Vagina (tissue), 2 donors: ENCODE measurements at regions not wholly inside any gene's neighbourhood (a gene's known extent, or its start where the extent isn't known, plus 50 kb on each side); places are given as distances from the start of the nearest gene placed in this dataset.

Source experiments
- CTCF ChIP-seq, 3 experiments: fragments of 450-650 bp in 2 of 3; fragments of 200-600 bp in 1 of 3; sonication (generic) in 1 of 3; IDR thresholded peaks; one replicate each; pipeline ENCODE4 v1.5.1; 2017 to 2019; ENCODE audit warnings: antibody characterized with exemption in 3 of 3, mild to moderate bottlenecking in 2 of 3, moderate library complexity in 2 of 3
- POLR2AphosphoS5 ChIP-seq, 2 donors: sonication (generic); formaldehyde crosslinking; IDR thresholded peaks; one replicate each; pipeline ENCODE4 v1.9.0; 2017; ENCODE audit warnings: antibody characterized with exemption in 2 of 2, mild to moderate bottlenecking in 2 of 2, low read depth in 1 of 2; ENCODE audit not compliant: insufficient read depth in 1 of 2

DNA sequence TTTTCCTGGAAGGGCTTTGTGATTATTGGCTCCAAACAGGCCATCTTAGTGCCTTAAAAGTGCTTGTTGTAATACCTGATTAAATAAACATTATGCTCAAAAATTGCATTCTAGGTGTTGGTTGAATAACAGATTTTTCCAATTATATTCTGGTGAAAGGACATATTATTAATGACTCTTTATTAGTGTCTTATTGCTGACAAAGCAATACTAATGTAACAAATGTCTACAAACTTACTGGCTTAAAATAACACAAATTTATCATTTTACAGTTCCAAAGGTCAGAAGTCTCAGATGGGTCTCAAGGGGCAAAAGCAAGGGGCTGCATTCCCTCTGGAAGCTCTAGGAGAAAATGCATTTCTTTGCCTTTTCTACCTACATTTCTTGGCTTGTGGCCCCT, 86.9 kb upstream of the CPM start:
- TF ChIP-seq CTCF (IDR thresholded peaks at IDR 0.05) (no peak), POLR2AphosphoS5 (IDR thresholded peaks at IDR 0.05; ENCODE audit: insufficient read depth in 1 of 2, low read depth in 1 of 2) (no peak)
